ENCODE measurements at regions not wholly inside any gene's neighbourhood (a gene's known extent, or its start where the extent isn't known, plus 50 kb on each side); places are given as distances from the start of the nearest gene placed in this dataset.

- Histone ChIP-seq H3K27me3 (ENCODE audit: control insufficient read depth, insufficient read depth, low read length) (no peaks in the 10 kb centered on the region), H3K36me3 (ENCODE audit: control insufficient read depth, insufficient read depth, low read length) (no peaks in the 10 kb centered on the region), H3K9me3 (ENCODE audit: control insufficient read depth, insufficient read depth, low read length) (peaks cover 10% of the 10 kb centered on the region; the same call in 1 of the 2 replicates), H3K4me3 (ENCODE audit: low read depth, low read length) (no peak overlapping the region), H3K9ac (ENCODE audit: low read depth, low read length) (no peak overlapping the region), H3K27ac (ENCODE audit: low read depth, low read length) (no peak overlapping the region), H3K4me1 (ENCODE audit: control insufficient read depth, insufficient read depth, low read length) (no peaks in the 10 kb centered on the region)
These were observed 976.7 kb downstream of the MCTP2 start for GRCh38 chr15:95208071-95208470.

GRCh38 chr15:95208988-95209387 is 977.6 kb downstream of the MCTP2 start:
- Histone ChIP-seq H3K4me3 (ENCODE audit: low read depth, low read length) (no peak overlapping the region), H3K9me3 (ENCODE audit: control insufficient read depth, insufficient read depth, low read length) (peaks cover 10% of the 10 kb centered on the region; the same call in 1 of the 2 replicates), H3K4me1 (ENCODE audit: control insufficient read depth, insufficient read depth, low read length) (no peaks in the 10 kb centered on the region), H3K9ac (ENCODE audit: low read depth, low read length) (no peak overlapping the region), H3K27ac (ENCODE audit: low read depth, low read length) (no peak overlapping the region), H3K36me3 (ENCODE audit: control insufficient read depth, insufficient read depth, low read length) (no peaks in the 10 kb centered on the region), H3K27me3 (ENCODE audit: control insufficient read depth, insufficient read depth, low read length) (no peaks in the 10 kb centered on the region)

GRCh38 chr15:95210436-95210981 is 979.1 kb downstream of the MCTP2 start:
- peaks cover 10% of the 10 kb centered on the region; the same call in 1 of the 2 replicates for H3K9me3 ChIP-seq (ENCODE audit: control insufficient read depth, insufficient read depth, low read length)
- no peaks in the 10 kb centered on the region for H3K4me1 ChIP-seq (ENCODE audit: control insufficient read depth, insufficient read depth, low read length)
- H3K4me3 ChIP-seq (ENCODE audit: low read depth, low read length), result no peak overlapping the region
- H3K36me3 ChIP-seq (ENCODE audit: control insufficient read depth, insufficient read depth, low read length), result no peaks in the 10 kb centered on the region
- H3K9ac ChIP-seq (ENCODE audit: low read depth, low read length), result no peak overlapping the region
- H3K27ac ChIP-seq (ENCODE audit: low read depth, low read length), result no peak overlapping the region
- no peaks in the 10 kb centered on the region for H3K27me3 ChIP-seq (ENCODE audit: control insufficient read depth, insufficient read depth, low read length)

GRCh38 chr15:95215017-95215416 is 983.7 kb downstream of the MCTP2 start:
- Histone ChIP-seq H3K27me3 (ENCODE audit: control insufficient read depth, insufficient read depth, low read length) (no peaks in the 10 kb centered on the region), H3K9ac (ENCODE audit: low read depth, low read length) (no peak overlapping the region), H3K9me3 (ENCODE audit: control insufficient read depth, insufficient read depth, low read length) (no peaks in the 10 kb centered on the region), H3K4me3 (ENCODE audit: low read depth, low read length) (no peak overlapping the region), H3K27ac (ENCODE audit: low read depth, low read length) (no peak overlapping the region), H3K36me3 (ENCODE audit: control insufficient read depth, insufficient read depth, low read length) (no peaks in the 10 kb centered on the region), H3K4me1 (ENCODE audit: control insufficient read depth, insufficient read depth, low read length) (no peaks in the 10 kb centered on the region)

GRCh38 chr15:95226835-95227234 is 995.5 kb downstream of the MCTP2 start:
- H3K4me3 ChIP-seq (ENCODE audit: low read depth, low read length), result no peak overlapping the region
- H3K4me1 ChIP-seq (ENCODE audit: control insufficient read depth, insufficient read depth, low read length), result no peaks in the 10 kb centered on the region
- no peaks in the 10 kb centered on the region for H3K36me3 ChIP-seq (ENCODE audit: control insufficient read depth, insufficient read depth, low read length)
- H3K9ac ChIP-seq (ENCODE audit: low read depth, low read length), result no peak overlapping the region
- no peaks in the 10 kb centered on the region for H3K9me3 ChIP-seq (ENCODE audit: control insufficient read depth, insufficient read depth, low read length)
- H3K27me3 ChIP-seq (ENCODE audit: control insufficient read depth, insufficient read depth, low read length), result no peaks in the 10 kb centered on the region
- H3K27ac ChIP-seq (ENCODE audit: low read depth, low read length), result no peak overlapping the region

- H3K27ac ChIP-seq (ENCODE audit: low read depth, low read length), result no peak overlapping the region
- no peak overlapping the region for H3K4me3 ChIP-seq (ENCODE audit: low read depth, low read length)
- no peaks in the 10 kb centered on the region for H3K9me3 ChIP-seq (ENCODE audit: control insufficient read depth, insufficient read depth, low read length)
These were observed 995.9 kb downstream of the MCTP2 start for GRCh38 chr15:95227235-95227634.

GRCh38 chr15:95228856-95229555 is 997.6 kb downstream of the MCTP2 start:
- Histone ChIP-seq H3K27me3 (ENCODE audit: control insufficient read depth, insufficient read depth, low read length) (no peaks in the 10 kb centered on the region), H3K9me3 (ENCODE audit: control insufficient read depth, insufficient read depth, low read length) (peaks cover 5% of the 10 kb centered on the region; the same call in 1 of the 2 replicates), H3K27ac (ENCODE audit: low read depth, low read length) (no peak overlapping the region), H3K4me3 (ENCODE audit: low read depth, low read length) (no peak overlapping the region), H3K4me1 (ENCODE audit: control insufficient read depth, insufficient read depth, low read length) (no peaks in the 10 kb centered on the region), H3K36me3 (ENCODE audit: control insufficient read depth, insufficient read depth, low read length) (no peaks in the 10 kb centered on the region), H3K9ac (ENCODE audit: low read depth, low read length) (no peak overlapping the region)

More at GRCh38 chr15:95227235-95227634, 995.9 kb downstream of the MCTP2 start:
- Histone ChIP-seq H3K27me3 (ENCODE audit: control insufficient read depth, insufficient read depth, low read length) (no peaks in the 10 kb centered on the region), H3K9ac (ENCODE audit: low read depth, low read length) (no peak overlapping the region), H3K36me3 (ENCODE audit: control insufficient read depth, insufficient read depth, low read length) (no peaks in the 10 kb centered on the region), H3K4me1 (ENCODE audit: control insufficient read depth, insufficient read depth, low read length) (no peaks in the 10 kb centered on the region)

- H3K36me3 ChIP-seq (ENCODE audit: control insufficient read depth, insufficient read depth, low read length), result no peaks in the 10 kb centered on the region
- no peaks in the 10 kb centered on the region for H3K27me3 ChIP-seq (ENCODE audit: control insufficient read depth, insufficient read depth, low read length)
- H3K4me3 ChIP-seq (ENCODE audit: low read depth, low read length), result no peak overlapping the region
- H3K9ac ChIP-seq (ENCODE audit: low read depth, low read length), result no peak overlapping the region
- H3K9me3 ChIP-seq (ENCODE audit: control insufficient read depth, insufficient read depth, low read length), result peaks cover 21% of the 10 kb centered on the region
- H3K4me1 ChIP-seq (ENCODE audit: control insufficient read depth, insufficient read depth, low read length), result no peaks in the 10 kb centered on the region
- no peak overlapping the region for H3K27ac ChIP-seq (ENCODE audit: low read depth, low read length)
These were observed 1003.7 kb downstream of the MCTP2 start for GRCh38 chr15:95235033-95235432.

- Histone ChIP-seq H3K4me1 (ENCODE audit: control insufficient read depth, insufficient read depth, low read length) (no peaks in the 10 kb centered on the region), H3K36me3 (ENCODE audit: control insufficient read depth, insufficient read depth, low read length) (no peaks in the 10 kb centered on the region), H3K27me3 (ENCODE audit: control insufficient read depth, insufficient read depth, low read length) (no peaks in the 10 kb centered on the region), H3K4me3 (ENCODE audit: low read depth, low read length) (no peak overlapping the region), H3K9ac (ENCODE audit: low read depth, low read length) (no peak overlapping the region), H3K27ac (ENCODE audit: low read depth, low read length) (no peak overlapping the region), H3K9me3 (ENCODE audit: control insufficient read depth, insufficient read depth, low read length) (no peaks in the 10 kb centered on the region)
These were observed 1016.0 kb downstream of the MCTP2 start for GRCh38 chr15:95247071-95247984.

GRCh38 chr15:95249524-95249923 is 1018.2 kb downstream of the MCTP2 start:
- Histone ChIP-seq H3K9me3 (ENCODE audit: control insufficient read depth, insufficient read depth, low read length) (no peaks in the 10 kb centered on the region), H3K27ac (ENCODE audit: low read depth, low read length) (no peak overlapping the region), H3K36me3 (ENCODE audit: control insufficient read depth, insufficient read depth, low read length) (no peaks in the 10 kb centered on the region), H3K27me3 (ENCODE audit: control insufficient read depth, insufficient read depth, low read length) (no peaks in the 10 kb centered on the region), H3K4me3 (ENCODE audit: low read depth, low read length) (no peak overlapping the region), H3K9ac (ENCODE audit: low read depth, low read length) (no peak overlapping the region), H3K4me1 (ENCODE audit: control insufficient read depth, insufficient read depth, low read length) (no peaks in the 10 kb centered on the region)

- Histone ChIP-seq H3K27ac (ENCODE audit: low read depth, low read length) (no peak overlapping the region), H3K27me3 (ENCODE audit: control insufficient read depth, insufficient read depth, low read length) (no peaks in the 10 kb centered on the region), H3K36me3 (ENCODE audit: control insufficient read depth, insufficient read depth, low read length) (no peaks in the 10 kb centered on the region), H3K4me3 (ENCODE audit: low read depth, low read length) (no peak overlapping the region), H3K9me3 (ENCODE audit: control insufficient read depth, insufficient read depth, low read length) (no peaks in the 10 kb centered on the region), H3K4me1 (ENCODE audit: control insufficient read depth, insufficient read depth, low read length) (no peaks in the 10 kb centered on the region), H3K9ac (ENCODE audit: low read depth, low read length) (no peak overlapping the region)
These were observed 1021.0 kb downstream of the MCTP2 start for GRCh38 chr15:95252404-95252803.
